Lower leg skin (tissue), 3 donors: ENCODE measurements at regions not wholly inside any gene's neighbourhood (a gene's known extent, or its start where the extent isn't known, plus 50 kb on each side); places are given as distances from the start of the nearest gene placed in this dataset.

ENCODE experiments used
- CTCF ChIP-seq, 3 donors: fragments of 450-650 bp; IDR thresholded peaks; one replicate each; pipeline ENCODE4 v1.5.1; 2016; ENCODE audit warnings: antibody characterized with exemption in 3 of 3, mild to moderate bottlenecking in 3 of 3, moderate library complexity in 2 of 3
- POLR2A ChIP-seq, 2 donors: fragments of 450-650 bp; IDR thresholded peaks; one replicate each; pipeline ENCODE4 v1.6.1; 2016 to 2017; ENCODE audit warnings: antibody characterized with exemption in 2 of 2, mild to moderate bottlenecking in 1 of 2, moderate library complexity in 1 of 2

DNA sequence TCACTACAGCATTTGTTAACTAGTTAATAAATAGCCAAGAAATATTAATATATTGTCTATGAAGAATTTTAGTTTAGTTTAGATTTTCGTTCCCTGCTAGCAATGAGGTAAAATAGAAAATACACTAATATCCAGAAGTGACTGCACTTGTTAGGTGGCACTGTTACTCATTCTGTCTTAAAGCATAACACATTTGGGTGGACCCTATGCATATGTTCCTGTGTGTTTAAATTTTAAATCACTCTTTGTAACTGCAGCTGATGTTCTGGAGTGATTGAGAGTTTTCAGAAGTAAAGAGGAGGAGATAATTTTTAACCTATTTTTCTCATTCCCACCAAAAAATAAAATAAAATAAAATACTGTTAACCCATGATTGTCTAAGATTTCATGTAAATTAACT lies 73.9 kb upstream of the SOX4 start:
- TF ChIP-seq CTCF (IDR thresholded peaks at IDR 0.05) (no peak), POLR2A (IDR thresholded peaks at IDR 0.05) (no peak)
